Glutamatergic neuron (in vitro differentiated cells): ENCODE measurements at regions not wholly inside any gene's neighbourhood (a gene's known extent, or its start where the extent isn't known, plus 50 kb on each side); places are given as distances from the start of the nearest gene placed in this dataset.
"Not testable (repeated sequence)": the region's sequence is repeated elsewhere in the genome, so short reads cannot be mapped to it uniquely, and the experiment has no call there.

Experiments
- DNase-seq: peaks from one replicate; pipeline ENCODE4 v3.0.0; 2022
- H3K27ac Mint-ChIP-seq: one replicate; pipeline ENCODE4 v1.8.0; 2020; ENCODE audit warnings: mild to moderate bottlenecking, mixed read lengths, inconsistent platforms; ENCODE audit not compliant: unreplicated experiment
- H3K27me3 Mint-ChIP-seq: one replicate; pipeline ENCODE4 v1.8.0; 2020; ENCODE audit warnings: mild to moderate bottlenecking, moderate library complexity, mixed read lengths, inconsistent platforms; ENCODE audit not compliant: unreplicated experiment
- H3K36me3 Mint-ChIP-seq: one replicate; pipeline ENCODE4 v1.8.0; 2020; ENCODE audit warnings: mild to moderate bottlenecking, mixed read lengths, inconsistent platforms; ENCODE audit not compliant: unreplicated experiment
- H3K4me1 Mint-ChIP-seq: one replicate; pipeline ENCODE4 v1.8.0; 2020; ENCODE audit warnings: mild to moderate bottlenecking, low read depth, mixed read lengths, inconsistent platforms; ENCODE audit not compliant: unreplicated experiment
- H3K4me3 Mint-ChIP-seq: one replicate; pipeline ENCODE4 v1.8.0; 2020; ENCODE audit warnings: mild to moderate bottlenecking, mixed read lengths, inconsistent platforms; ENCODE audit not compliant: unreplicated experiment
- H3K9me3 Mint-ChIP-seq: one replicate; pipeline ENCODE4 v1.8.0; 2020; ENCODE audit warnings: mild to moderate bottlenecking, moderate library complexity, mixed read lengths, inconsistent platforms; ENCODE audit not compliant: unreplicated experiment
- TF ChIP-seq, protein P1 (sequence below): fragments of 200-600 bp; sonication (generic); IDR thresholded peaks from one replicate; pipeline ENCODE4 v1.5.0; 2021; ENCODE audit not compliant: partially characterized antibody, unreplicated experiment

DNA sequence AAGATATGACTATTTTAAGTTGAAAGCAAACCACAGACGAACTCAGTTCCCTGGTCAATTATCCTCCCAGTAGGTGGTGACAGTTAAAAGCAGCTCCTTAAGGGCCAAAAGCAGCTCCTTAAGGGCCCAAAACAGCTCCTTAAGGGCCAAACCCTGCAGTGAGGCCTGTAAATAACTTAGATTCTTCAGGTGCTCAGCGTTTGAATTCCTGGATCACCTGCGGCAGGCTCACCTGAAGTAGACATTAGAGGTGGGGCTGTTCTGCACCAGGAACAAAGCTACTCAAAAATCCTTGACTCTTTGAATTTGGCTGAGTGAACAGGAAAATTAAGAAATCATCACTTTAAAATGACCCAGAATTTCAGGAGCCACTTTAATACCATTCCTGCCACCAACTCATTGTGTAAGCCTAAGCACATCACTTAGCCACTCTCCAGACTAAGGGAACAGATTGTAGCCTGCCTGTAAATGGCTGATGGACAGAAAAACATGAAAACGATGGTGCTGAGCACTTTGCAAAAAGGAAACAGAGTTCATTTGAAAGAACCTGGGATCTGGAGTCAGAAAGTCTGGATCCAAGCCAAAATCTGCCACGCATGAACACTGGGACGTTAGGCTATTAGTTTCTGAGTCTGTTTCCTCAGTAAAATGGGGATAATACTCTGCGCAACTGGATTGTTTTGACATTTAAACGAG is 126.9 kb downstream of the LRIG2 start:
- H3K4me1 Mint-ChIP-seq: no peaks in the 10 kb centered on the region
- no peak overlapping the region for H3K4me3 Mint-ChIP-seq
- TF ChIP-seq, protein P1, sequence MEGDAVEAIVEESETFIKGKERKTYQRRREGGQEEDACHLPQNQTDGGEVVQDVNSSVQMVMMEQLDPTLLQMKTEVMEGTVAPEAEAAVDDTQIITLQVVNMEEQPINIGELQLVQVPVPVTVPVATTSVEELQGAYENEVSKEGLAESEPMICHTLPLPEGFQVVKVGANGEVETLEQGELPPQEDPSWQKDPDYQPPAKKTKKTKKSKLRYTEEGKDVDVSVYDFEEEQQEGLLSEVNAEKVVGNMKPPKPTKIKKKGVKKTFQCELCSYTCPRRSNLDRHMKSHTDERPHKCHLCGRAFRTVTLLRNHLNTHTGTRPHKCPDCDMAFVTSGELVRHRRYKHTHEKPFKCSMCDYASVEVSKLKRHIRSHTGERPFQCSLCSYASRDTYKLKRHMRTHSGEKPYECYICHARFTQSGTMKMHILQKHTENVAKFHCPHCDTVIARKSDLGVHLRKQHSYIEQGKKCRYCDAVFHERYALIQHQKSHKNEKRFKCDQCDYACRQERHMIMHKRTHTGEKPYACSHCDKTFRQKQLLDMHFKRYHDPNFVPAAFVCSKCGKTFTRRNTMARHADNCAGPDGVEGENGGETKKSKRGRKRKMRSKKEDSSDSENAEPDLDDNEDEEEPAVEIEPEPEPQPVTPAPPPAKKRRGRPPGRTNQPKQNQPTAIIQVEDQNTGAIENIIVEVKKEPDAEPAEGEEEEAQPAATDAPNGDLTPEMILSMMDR: no peak
- no peaks in the 10 kb centered on the region for H3K9me3 Mint-ChIP-seq
- peaks cover 2% of the 10 kb centered on the region for H3K27me3 Mint-ChIP-seq
- no peaks in the 10 kb centered on the region for H3K36me3 Mint-ChIP-seq
- H3K27ac Mint-ChIP-seq: no peak overlapping the region
- no peak for DNase-seq

DNA sequence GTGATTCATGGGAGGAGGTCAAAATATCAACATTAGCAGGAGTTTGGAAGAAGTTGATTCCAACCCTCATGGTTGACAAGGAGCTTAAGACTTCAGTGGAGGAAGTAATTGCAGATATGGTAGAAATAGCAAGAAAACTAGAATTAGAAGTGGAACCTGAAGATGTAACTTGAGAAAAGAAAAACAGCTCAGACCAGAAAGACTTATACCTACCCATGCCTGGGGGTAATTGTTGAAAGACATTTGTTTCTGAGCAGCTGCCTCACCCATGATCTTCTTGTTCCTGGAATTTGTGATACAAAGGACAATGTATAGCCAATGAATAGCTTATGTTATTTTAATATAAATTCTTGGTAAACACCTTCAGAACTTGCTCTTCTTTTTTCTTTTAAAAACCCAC is 128.6 kb downstream of the LRIG2 start:
- no peak for DNase-seq
- Mint-ChIP-seq H3K4me3 (no peak overlapping the region), H3K36me3 (no peaks in the 10 kb centered on the region), H3K4me1 (no peaks in the 10 kb centered on the region), H3K27me3 (peaks cover 2% of the 10 kb centered on the region), H3K9me3 (no peaks in the 10 kb centered on the region), H3K27ac (no peak overlapping the region)
- TF ChIP-seq, protein P1: no peak

DNA sequence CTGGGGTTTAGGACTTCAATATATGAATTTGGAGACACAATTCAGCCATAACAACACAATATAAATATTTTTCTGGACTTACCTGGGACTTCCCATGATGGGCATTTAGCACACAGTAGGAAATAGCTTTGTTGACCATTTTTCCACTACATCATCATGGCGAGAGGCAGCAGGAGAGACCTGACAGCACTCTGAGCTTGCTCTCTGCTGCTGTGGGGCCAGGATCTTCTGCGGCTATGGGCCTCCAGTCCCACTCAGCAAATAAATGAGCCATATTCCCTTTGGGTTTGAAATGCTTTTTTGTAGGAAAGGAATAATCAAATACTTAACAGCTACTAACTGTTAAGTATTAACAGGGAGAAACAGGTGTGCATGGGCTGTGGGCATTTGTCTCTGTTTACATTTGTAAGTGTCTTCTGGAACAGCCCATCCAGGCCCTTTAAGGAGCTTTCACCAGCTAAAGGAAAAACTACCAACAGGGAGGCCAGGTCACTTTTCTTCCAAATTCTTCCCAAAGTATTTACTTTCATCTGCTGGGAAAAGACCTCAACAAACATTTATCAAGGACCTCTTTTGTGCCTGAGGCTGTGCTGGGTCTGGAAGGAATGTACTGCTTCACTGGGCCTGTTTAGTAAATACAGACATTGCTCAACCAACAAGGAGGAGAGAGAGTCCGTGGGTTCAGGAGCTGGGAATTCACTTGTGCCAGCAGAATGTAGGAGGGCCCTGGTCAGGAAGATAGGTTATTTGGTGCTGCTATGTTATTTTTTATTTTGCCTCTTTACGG is 133.2 kb downstream of the LRIG2 start:
- H3K27ac Mint-ChIP-seq: no peak overlapping the region
- no peaks in the 10 kb centered on the region for H3K9me3 Mint-ChIP-seq
- H3K4me1 Mint-ChIP-seq: no peaks in the 10 kb centered on the region
- no peak for DNase-seq
- no peak overlapping the region for H3K4me3 Mint-ChIP-seq
- H3K27me3 Mint-ChIP-seq: peaks cover 2% of the 10 kb centered on the region
- TF ChIP-seq, protein P1: no peak
- no peaks in the 10 kb centered on the region for H3K36me3 Mint-ChIP-seq

DNA sequence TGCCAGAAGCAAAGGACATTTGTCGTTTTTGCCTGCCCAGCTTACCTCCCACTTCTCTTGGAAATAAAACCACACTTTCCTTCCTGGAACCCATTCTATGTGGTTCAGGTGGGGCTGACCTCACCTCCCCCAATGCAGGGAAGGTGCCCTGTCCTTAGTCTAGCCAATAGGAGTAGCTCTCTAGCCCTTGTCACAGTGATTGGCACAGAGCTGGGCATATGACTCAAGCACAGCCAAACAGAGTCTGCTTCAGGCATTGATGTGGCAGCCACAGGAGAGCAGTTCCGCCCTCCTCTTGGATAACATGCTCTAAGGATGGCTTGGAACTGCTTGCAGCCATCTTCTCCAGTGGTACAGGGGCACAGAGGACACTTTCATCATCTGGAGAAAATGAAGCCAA is 134.0 kb downstream of the LRIG2 start:
- H3K4me3 Mint-ChIP-seq: no peak overlapping the region
- no peak for DNase-seq
- no peak overlapping the region for H3K27ac Mint-ChIP-seq
- H3K9me3 Mint-ChIP-seq: no peaks in the 10 kb centered on the region
- H3K4me1 Mint-ChIP-seq: no peaks in the 10 kb centered on the region
- H3K27me3 Mint-ChIP-seq: peaks cover 2% of the 10 kb centered on the region
- no peaks in the 10 kb centered on the region for H3K36me3 Mint-ChIP-seq
- TF ChIP-seq, protein P1: no peak

DNA sequence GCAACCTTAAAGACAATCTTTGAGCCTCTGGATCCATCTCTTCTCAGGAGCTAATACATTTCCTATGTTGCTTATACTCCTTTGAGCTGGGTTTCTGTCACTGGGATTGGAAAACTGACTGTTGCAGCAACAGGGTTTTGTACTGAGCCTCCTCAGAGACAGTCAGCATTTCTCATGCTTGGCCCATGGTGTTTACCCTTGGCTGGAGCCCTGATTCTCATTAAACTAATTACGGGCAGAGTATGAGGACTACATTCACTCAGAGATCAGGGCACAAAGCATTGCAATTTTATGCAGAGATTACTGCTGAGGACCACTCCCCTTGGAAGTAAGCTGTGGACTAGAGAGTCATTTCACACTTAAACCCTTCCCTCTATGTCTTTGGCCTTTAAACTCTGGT is 134.5 kb downstream of the LRIG2 start:
- DNase-seq: no peak
- no peaks in the 10 kb centered on the region for H3K4me1 Mint-ChIP-seq

DNA sequence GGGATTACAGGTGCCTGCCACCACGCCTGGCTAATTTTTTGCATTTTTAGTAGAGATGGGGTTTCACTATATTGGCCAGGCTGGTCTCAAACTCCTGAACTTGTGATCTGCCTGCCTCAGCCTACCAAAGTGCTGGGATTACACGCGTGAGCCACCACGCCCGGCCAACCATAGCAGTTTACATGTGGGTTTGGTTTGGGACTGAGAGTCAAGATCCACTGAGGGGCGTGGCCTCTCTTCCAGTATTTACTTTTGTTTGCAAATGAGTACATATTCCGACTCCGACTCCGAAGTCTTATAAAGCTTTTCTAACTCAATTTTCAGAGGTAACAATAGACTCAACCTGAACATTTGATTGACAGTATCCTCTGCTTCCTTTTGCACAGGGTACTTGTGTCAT is 135.4 kb downstream of the LRIG2 start:
- not testable (repeated sequence) for H3K4me1 Mint-ChIP-seq, H3K36me3 Mint-ChIP-seq, H3K27ac Mint-ChIP-seq, DNase-seq, H3K27me3 Mint-ChIP-seq, H3K4me3 Mint-ChIP-seq, H3K9me3 Mint-ChIP-seq

More for the DNA sequence above, 134.5 kb downstream of the LRIG2 start:
- no peak overlapping the region for H3K4me3 Mint-ChIP-seq
- TF ChIP-seq, protein P1: no peak
- no peaks in the 10 kb centered on the region for H3K9me3 Mint-ChIP-seq
- H3K27ac Mint-ChIP-seq: no peak overlapping the region
- H3K27me3 Mint-ChIP-seq: peaks cover 2% of the 10 kb centered on the region
- no peaks in the 10 kb centered on the region for H3K36me3 Mint-ChIP-seq
